ENCODE measurements at regions not wholly inside any gene's neighbourhood (a gene's known extent, or its start where the extent isn't known, plus 50 kb on each side); places are given as distances from the start of the nearest gene placed in this dataset.

GRCh38 chr15:49750553-49750952 lies 129.7 kb downstream of the DTWD1 start:
- TF ChIP-seq CREB1 (IDR thresholded peaks at IDR 0.05; ENCODE audit: low read depth): no peak
- TF ChIP-seq TEAD4 (IDR thresholded peaks at IDR 0.05): no peak
- no peak for TF ChIP-seq FOXM1 (IDR thresholded peaks at IDR 0.05; ENCODE audit: borderline replicate concordance, low read depth)
- no peak for TF ChIP-seq RAD21 (IDR thresholded peaks at IDR 0.05; ENCODE audit: low read depth)
- no peak for TF ChIP-seq TAF1 (IDR thresholded peaks at IDR 0.05; ENCODE audit: low read depth)
- no peak for TF ChIP-seq NFIC (IDR thresholded peaks at IDR 0.05)
- no peak for TF ChIP-seq ZBTB7A (IDR thresholded peaks at IDR 0.05; ENCODE audit: low read depth)
- TF ChIP-seq MAX (IDR thresholded peaks at IDR 0.05): no peak
- TF ChIP-seq EP300 (IDR thresholded peaks at IDR 0.05; ENCODE audit: borderline replicate concordance): no peak
- no peak for TF ChIP-seq CEBPB (IDR thresholded peaks at IDR 0.05)
